GM12878 (cell line): ENCODE measurements at regions not wholly inside any gene's neighbourhood (a gene's known extent, or its start where the extent isn't known, plus 50 kb on each side); places are given as distances from the start of the nearest gene placed in this dataset.

Source experiments
- ATAC-seq: fragments of 200-7000 bp; cut with Tn5 transposase; 3 replicates; pipeline ENCODE4 v1.9.1; 2020; ENCODE audit warnings: mild to moderate bottlenecking, moderate library complexity
- BruUV-seq: library from RNA; stranded (reverse); fragments of 400-500 nt; replicated peaks from 2 replicates; lab custom pipeline; 2021; lab: Mats Ljungman, UMichigan
- CTCF ChIA-PET: fragments of 300-600 bp; sonication (Branson Sonifier 250); formaldehyde crosslinking; extraction: SDS; loops from one replicate; lab custom pipeline; 2021; ENCODE audit warnings: inconsistent platforms; lab: Yijun Ruan, JAX
- POLR2A ChIA-PET: fragments of 350-600 bp; formaldehyde crosslinking; extraction: SDS; loops from one replicate; lab custom pipeline; 2021; ENCODE audit warnings: inconsistent platforms; lab: Charles Lee
- RAD21 ChIA-PET: fragments of 300-600 bp; sonication (Branson Sonifier 250); formaldehyde crosslinking; loops from one replicate; lab custom pipeline; 2023; ENCODE audit warnings: antibody characterized with exemption; ENCODE audit not compliant: unreplicated experiment; lab: Charles Lee
- SMC1A ChIA-PET: fragments of 300-600 bp; sonication (Branson Sonifier 250); formaldehyde crosslinking; loops from one replicate; lab custom pipeline; 2023; ENCODE audit not compliant: unreplicated experiment, uncharacterized antibody; lab: Charles Lee
- DNase-seq: peaks from one replicate; pipeline ENCODE4 v3.0.0-alpha.2; 2011; ENCODE audit warnings: low read depth, low spot score
- FAIRE-seq: peaks from 3 replicates; lab custom pipeline; 2011; peaks lifted over from hg19 to GRCh38; lab: Jason Lieb, UNC
- H2AFZ ChIP-seq: 2 replicates; pipeline ENCODE4 v1.6.0; 2011; ENCODE audit warnings: low read depth, low read length, control low read depth; ENCODE audit not compliant: control insufficient read depth
- H3K27ac ChIP-seq: 2 replicates; pipeline ENCODE4 v1.5.1; 2011; ENCODE audit warnings: control low read depth; ENCODE audit not compliant: control insufficient read depth, insufficient read depth
- H3K27me3 ChIP-seq, 2 experiments: replicated peaks in 1 of 2; 2 replicates each; pipeline versions ENCODE4 v1.6.0 to v1.6.1; 2011; ENCODE audit warnings: low read length in 1 of 2; ENCODE audit not compliant: control insufficient read depth in 2 of 2, insufficient read depth in 2 of 2
- H3K36me3 ChIP-seq, 2 experiments: 2 replicates each; pipeline ENCODE4 v1.5.1; 2011; ENCODE audit warnings: low read length in 1 of 2; ENCODE audit not compliant: control insufficient read depth in 2 of 2, insufficient read depth in 2 of 2
- H3K4me1 ChIP-seq: 2 replicates; pipeline ENCODE4 v1.6.1; 2011; ENCODE audit warnings: mild to moderate bottlenecking, low read length, moderate library complexity, mixed read lengths; ENCODE audit not compliant: control insufficient read depth, insufficient read depth
- H3K4me2 ChIP-seq: 2 replicates; pipeline ENCODE4 v1.6.0; 2011; ENCODE audit warnings: control low read depth; ENCODE audit not compliant: control insufficient read depth, insufficient read depth
- H3K4me3 ChIP-seq: fragments of 200-600 bp; sonication (generic); 2 replicates; pipeline ENCODE4 v1.5.1; 2016
- H3K79me2 ChIP-seq: 2 replicates; pipeline ENCODE4 v1.6.0; 2011; ENCODE audit warnings: low read length; ENCODE audit not compliant: control insufficient read depth, insufficient read depth
- H3K9ac ChIP-seq: 2 replicates; pipeline ENCODE4 v1.8.0; 2011; ENCODE audit warnings: low read length, control low read depth, mixed read lengths; ENCODE audit not compliant: control insufficient read depth, insufficient read depth
- H3K9me3 ChIP-seq: replicated peaks from 3 replicates; pipeline ENCODE4 v1.5.1; 2011; ENCODE audit warnings: mild to moderate bottlenecking, low read length; ENCODE audit not compliant: control insufficient read depth, insufficient read depth
- H4K20me1 ChIP-seq: 2 replicates; pipeline ENCODE4 v1.6.0; 2011; ENCODE audit not compliant: control insufficient read depth, insufficient read depth
- BCL11A ChIP-seq: IDR thresholded peaks from 2 replicates; pipeline ENCODE4 v1.6.1; 2011; ENCODE audit warnings: low read depth, low read length
- ESRRA ChIP-seq: IDR thresholded peaks from 2 replicates; pipeline ENCODE4 v1.6.1; 2012; ENCODE audit warnings: mild to moderate bottlenecking, low read length, improper control_type of control experiment
- FOXK2 ChIP-seq: fragments of 450-650 bp; IDR thresholded peaks from 2 replicates; pipeline ENCODE4 v1.6.1; 2017; ENCODE audit warnings: mild to moderate bottlenecking, moderate library complexity
- JUNB ChIP-seq: IDR thresholded peaks from 2 replicates; pipeline ENCODE4 v1.6.1; 2016; ENCODE audit warnings: antibody characterized with exemption, mild to moderate bottlenecking
- JUND ChIP-seq: IDR thresholded peaks from 2 replicates; pipeline ENCODE4 v1.6.1; 2012; ENCODE audit warnings: low read depth, mild to moderate bottlenecking, low read length, improper control_type of control experiment, moderate library complexity
- MXI1 ChIP-seq: fragments of 150-350 bp; IDR thresholded peaks from 2 replicates; pipeline ENCODE4 v1.6.1; 2011; ENCODE audit warnings: low read depth, mild to moderate bottlenecking, inconsistent platforms, low read length, improper control_type of control experiment
- NFYA ChIP-seq: IDR thresholded peaks from 2 replicates; pipeline ENCODE4 v1.6.1; 2011; ENCODE audit warnings: low read depth, mild to moderate bottlenecking, low read length, improper control_type of control experiment, borderline replicate concordance
- RAD51 ChIP-seq: fragments of 450-650 bp; IDR thresholded peaks from 2 replicates; pipeline ENCODE4 v1.6.1; 2016; ENCODE audit warnings: moderate library complexity, mild to moderate bottlenecking, inconsistent platforms
- SKIL ChIP-seq: fragments of 450-650 bp; IDR thresholded peaks from 2 replicates; pipeline ENCODE4 v1.6.1; 2017; ENCODE audit warnings: mild to moderate bottlenecking, low read depth, inconsistent platforms; ENCODE audit not compliant: poor library complexity, severe bottlenecking
- SP1 ChIP-seq: IDR thresholded peaks from one replicate; pipeline ENCODE4 v1.6.1; 2011; ENCODE audit warnings: low read depth, low read length
- STAT3 ChIP-seq: IDR thresholded peaks from 2 replicates; pipeline ENCODE4 v1.6.1; 2011; ENCODE audit warnings: low read depth, low read length, improper control_type of control experiment
- TARDBP ChIP-seq: IDR thresholded peaks from 2 replicates; pipeline ENCODE4 v1.6.1; 2016; ENCODE audit warnings: borderline replicate concordance
- TBL1XR1 ChIP-seq: IDR thresholded peaks from 2 replicates; pipeline ENCODE4 v1.6.1; 2012; ENCODE audit warnings: low read depth, low read length, improper control_type of control experiment
- WRNIP1 ChIP-seq: IDR thresholded peaks from 2 replicates; pipeline ENCODE4 v1.6.1; 2011; ENCODE audit warnings: low read depth, low read length, improper control_type of control experiment, borderline replicate concordance
- ZBTB40 ChIP-seq: fragments of 450-650 bp; IDR thresholded peaks from 2 replicates; pipeline ENCODE4 v1.6.1; 2016; ENCODE audit warnings: mild to moderate bottlenecking, moderate library complexity, borderline replicate concordance
- ZNF622 ChIP-seq: fragments of 450-650 bp; IDR thresholded peaks from 2 replicates; pipeline ENCODE4 v1.6.1; 2017; ENCODE audit warnings: mild to moderate bottlenecking, inconsistent platforms
- in situ Hi-C: fragments of 300-500 bp; cut with MboI; formaldehyde crosslinking; loops from 9 replicates; pipeline ENCODE4 v1.14.3; 2018; ENCODE audit warnings: mixed read lengths
- intact Hi-C: fragments of 100-400 bp; cut with micrococcal nuclease; formaldehyde crosslinking; loops from one replicate; pipeline ENCODE4 v1.14.2; 2022; ENCODE audit not compliant: unreplicated experiment

GRCh38 chr4:153071958-153072598 lies 132.2 kb upstream of the TRIM2 start:
- no peaks in the 10 kb centered on the region for H4K20me1 ChIP-seq
- no peaks in the 10 kb centered on the region; the same call in 2 of the 3 replicates for H3K9me3 ChIP-seq
- ATAC-seq (no peak), FAIRE-seq (no peak), DNase-seq (no peak)
- H3K36me3 ChIP-seq = no peaks in the 10 kb centered on the region
- ChIA-PET POLR2A (no interaction called here), RAD21 (no interaction called here), CTCF (interaction anchor here (0.9 kb wide), 1 partner anchor 56 kb away, joined by 3 read pairs; no protein-coding TSS in a partner anchor), SMC1A (interaction anchor here (2.4 kb wide), 1 partner anchor 56 kb away, joined by 5 read pairs; no protein-coding TSS in a partner anchor)
- H3K79me2 ChIP-seq = no peaks in the 10 kb centered on the region
- H3K4me1 ChIP-seq = no peaks in the 10 kb centered on the region
- H3K4me3 ChIP-seq = no peak overlapping the region
- intact Hi-C loops = no loop called here
- H3K27me3 ChIP-seq = no peaks in the 10 kb centered on the region
- no TSS peak for BruUV-seq
- no peak overlapping the region for H3K9ac ChIP-seq
- H3K4me2 ChIP-seq = no peak overlapping the region
- no peak overlapping the region for H3K27ac ChIP-seq
- no peak for TF ChIP-seq WRNIP1
- no peak for TF ChIP-seq SKIL
- TF ChIP-seq ZNF622 = no peak
- TF ChIP-seq ZBTB40 = no peak
- TF ChIP-seq TBL1XR1 = no peak
- no peak for TF ChIP-seq MXI1
- no peak for TF ChIP-seq TARDBP
- no peak for TF ChIP-seq ESRRA
- TF ChIP-seq JUND = no peak
- no peak for TF ChIP-seq FOXK2
- TF ChIP-seq BCL11A = no peak
- no peak for TF ChIP-seq RAD51
- TF ChIP-seq STAT3 = no peak
- no peak for TF ChIP-seq NFYA
- TF ChIP-seq SP1 = no peak
- TF ChIP-seq JUNB = no peak
- TF ChIP-seq, all 136 proteins: peak for 0
- in situ Hi-C loops = no loop called here
- H2AFZ ChIP-seq = no peak overlapping the region
